PC-3 (cell line): ENCODE measurements at regions not wholly inside any gene's neighbourhood (a gene's known extent, or its start where the extent isn't known, plus 50 kb on each side); places are given as distances from the start of the nearest gene placed in this dataset.

ENCODE experiments used
- ATAC-seq: fragments of 200-7000 bp; cut with Tn5 transposase; 2 replicates; pipeline ENCODE4 v1.9.1; 2020; ENCODE audit warnings: mild to moderate bottlenecking, moderate library complexity
- BruUV-seq: library from RNA; stranded (reverse); fragments of 400-500 nt; replicated peaks from 2 replicates; lab custom pipeline; 2021; lab: Mats Ljungman, UMichigan
- CTCF ChIA-PET: fragments of 300-600 bp; sonication (Branson Sonifier 250); formaldehyde crosslinking; loops from one replicate; lab custom pipeline; 2022; ENCODE audit warnings: antibody characterized with exemption; lab: Charles Lee
- POLR2A ChIA-PET: fragments of 300-600 bp; sonication (Branson Sonifier 250); formaldehyde crosslinking; loops from one replicate; lab custom pipeline; 2022; ENCODE audit warnings: antibody characterized with exemption; ENCODE audit not compliant: unreplicated experiment; lab: Charles Lee
- DNase-seq: peaks from one replicate; pipeline ENCODE4 v3.0.0-alpha.2; 2015
- H2AFZ ChIP-seq: fragments of 300-600 bp; sonication (generic); 2 replicates; pipeline ENCODE4 v1.6.0; 2016; ENCODE audit warnings: antibody characterized with exemption, low read length
- H3F3A ChIP-seq: fragments of 300-600 bp; sonication (generic); one replicate; pipeline ENCODE4 v1.6.0; 2017; ENCODE audit warnings: antibody characterized with exemption, low read length, control low read depth, mild to moderate bottlenecking; ENCODE audit not compliant: unreplicated experiment
- H3K27ac ChIP-seq: fragments of 300-600 bp; sonication (generic); 2 replicates; pipeline ENCODE4 v1.5.1; 2016; ENCODE audit warnings: mild to moderate bottlenecking, low read length
- H3K27me3 ChIP-seq: fragments of 300-600 bp; sonication (generic); 2 replicates; pipeline ENCODE4 v1.6.1; 2016; ENCODE audit warnings: low read length, mixed read lengths
- H3K36me3 ChIP-seq: fragments of 300-600 bp; sonication (generic); 2 replicates; pipeline ENCODE4 v1.6.1; 2016; ENCODE audit warnings: low read depth, mixed run types, low read length, mixed read lengths
- H3K4me1 ChIP-seq: fragments of 300-600 bp; sonication (generic); 2 replicates; pipeline ENCODE4 v1.5.1; 2016; ENCODE audit warnings: low read length; ENCODE audit not compliant: insufficient read depth
- H3K4me2 ChIP-seq: fragments of 300-600 bp; sonication (generic); 2 replicates; pipeline ENCODE4 v1.6.0; 2016; ENCODE audit warnings: low read length
- H3K4me3 ChIP-seq: fragments of 300-600 bp; sonication (generic); 2 replicates; pipeline ENCODE4 v1.5.1; 2016; ENCODE audit warnings: mild to moderate bottlenecking, low read length, mixed read lengths
- H3K79me2 ChIP-seq: fragments of 300-600 bp; sonication (generic); 2 replicates; pipeline ENCODE4 v1.6.1; 2017; ENCODE audit warnings: low read length, mixed read lengths
- H3K9ac ChIP-seq: fragments of 300-600 bp; sonication (generic); 2 replicates; pipeline ENCODE4 v1.6.0; 2016; ENCODE audit warnings: mild to moderate bottlenecking, low read length
- H3K9me2 ChIP-seq: fragments of 300-600 bp; sonication (generic); replicated peaks from 2 replicates; pipeline ENCODE4 v1.6.1; 2016; ENCODE audit warnings: mixed run types, low read length, mixed read lengths
- H3K9me3 ChIP-seq: fragments of 300-600 bp; sonication (generic); 2 replicates; pipeline ENCODE4 v1.6.1; 2016; ENCODE audit warnings: low read length, mixed read lengths
- H4K20me1 ChIP-seq: fragments of 300-600 bp; sonication (generic); 2 replicates; pipeline ENCODE4 v1.6.1; 2016; ENCODE audit warnings: low read length, mixed read lengths
- CTCF ChIP-seq: fragments of 300-600 bp; sonication (generic); conservative IDR thresholded peaks from 2 replicates; pipeline ENCODE4 v1.5.1; 2017; ENCODE audit warnings: antibody characterized with exemption, low read depth, mild to moderate bottlenecking, low read length
- EZH2 ChIP-seq: fragments of 300-600 bp; sonication (generic); IDR thresholded peaks from one replicate; pipeline ENCODE4 v1.6.1; 2017; ENCODE audit warnings: antibody characterized with exemption, mild to moderate bottlenecking, low read length; ENCODE audit not compliant: unreplicated experiment
- EZH2phosphoT487 ChIP-seq: fragments of 300-600 bp; sonication (generic); IDR thresholded peaks from 2 replicates; pipeline ENCODE4 v1.6.1; 2018; ENCODE audit warnings: mild to moderate bottlenecking, antibody characterized with exemption, low read length, borderline replicate concordance
- intact Hi-C: fragments of 100-400 bp; cut with micrococcal nuclease; formaldehyde crosslinking; loops from 2 replicates; pipeline ENCODE4 v1.9.0; 2023

GRCh38 chr3:127087441-127087840, 104.5 kb downstream of the PLXNA1 start:
- Histone ChIP-seq H3K4me1 (no peaks in the 10 kb centered on the region), H3K27ac (no peak overlapping the region), H4K20me1 (no peaks in the 10 kb centered on the region), H3K36me3 (no peaks in the 10 kb centered on the region), H3K79me2 (no peaks in the 10 kb centered on the region), H3K9me2 (no peaks in the 10 kb centered on the region), H3K4me3 (no peak overlapping the region), H3K9me3 (no peaks in the 10 kb centered on the region), H2AFZ (no peak overlapping the region), H3K9ac (no peak overlapping the region), H3K27me3 (peaks cover 4% of the 10 kb centered on the region; the same call in 1 of the 2 replicates), H3F3A (no peaks in the 10 kb centered on the region), H3K4me2 (no peak overlapping the region)
- BruUV-seq, result no TSS peak
- intact Hi-C loops, result no loop called here
- TF ChIP-seq CTCF (no peak), EZH2 (no peak), EZH2phosphoT487 (no peak)
- POLR2A ChIA-PET, result no interaction called here
- no peak for DNase-seq
- ATAC-seq, result no peak
- CTCF ChIA-PET, result no interaction called here

DNA sequence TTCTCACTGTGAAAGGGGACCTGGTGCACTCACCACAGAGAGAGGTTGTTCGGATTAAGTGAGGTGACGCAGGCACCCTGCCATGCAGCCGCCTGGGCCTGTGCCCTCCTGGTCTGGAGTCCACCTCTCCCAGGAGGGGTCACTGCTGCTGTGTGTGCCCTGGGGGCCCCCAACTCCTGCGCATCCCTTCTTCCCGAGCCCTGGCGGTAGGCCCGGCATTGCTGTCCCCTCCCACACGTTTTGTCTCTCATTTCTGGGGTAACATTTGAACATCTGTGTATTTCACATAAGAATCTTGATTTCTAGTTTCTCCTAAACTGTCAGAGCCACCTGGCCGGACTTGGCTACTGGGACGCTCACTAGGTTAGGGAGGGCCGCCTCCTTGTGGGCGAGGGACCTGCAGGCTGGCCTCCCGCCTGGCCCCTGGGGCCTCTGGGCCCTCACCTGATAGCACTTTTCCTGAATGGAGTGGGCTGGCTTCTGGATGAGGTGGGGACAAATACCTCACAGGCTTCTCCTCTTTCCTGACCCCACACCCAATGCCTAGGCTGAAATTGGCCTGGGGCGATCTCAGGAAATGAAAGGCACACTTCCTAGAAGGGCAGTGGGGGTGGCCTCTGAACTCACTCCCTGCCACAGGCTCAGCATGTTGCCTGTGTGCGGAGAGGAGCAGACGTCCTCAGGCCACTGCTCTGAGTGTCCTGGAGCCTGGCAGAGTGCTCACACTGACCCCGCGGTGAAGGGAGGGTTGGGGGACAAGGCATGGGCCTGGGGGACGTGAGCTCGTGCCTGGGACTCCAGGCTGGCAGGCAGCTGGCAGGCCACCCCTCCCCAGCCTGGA, 104.2 kb upstream of the PRR23E start:
- no peak for ATAC-seq
- Histone ChIP-seq H3K4me2 (no peak overlapping the region), H3K36me3 (no peaks in the 10 kb centered on the region), H3K79me2 (no peaks in the 10 kb centered on the region), H3K9me2 (no peaks in the 10 kb centered on the region), H3K4me3 (no peak overlapping the region), H3F3A (no peaks in the 10 kb centered on the region), H2AFZ (no peak overlapping the region), H4K20me1 (no peaks in the 10 kb centered on the region), H3K9me3 (no peaks in the 10 kb centered on the region), H3K4me1 (no peaks in the 10 kb centered on the region), H3K9ac (no peak overlapping the region), H3K27me3 (peaks cover 4% of the 10 kb centered on the region; the same call in 1 of the 2 replicates), H3K27ac (no peak overlapping the region)
- POLR2A ChIA-PET, result no interaction called here
- DNase-seq, result no peak
- CTCF ChIA-PET, result no interaction called here
- TF ChIP-seq CTCF, result no peak
- TF ChIP-seq EZH2phosphoT487, result no peak
- TF ChIP-seq EZH2, result no peak
- BruUV-seq, result no TSS peak
- intact Hi-C loops, result no loop called here
